Activated effector memory CD4-positive, alpha-beta T cell treated with Interleukin-2 at 50 U/mL for 16 hours (primary cell): ENCODE measurements at regions not wholly inside any gene's neighbourhood (a gene's known extent, or its start where the extent isn't known, plus 50 kb on each side); places are given as distances from the start of the nearest gene placed in this dataset.

Source experiments
- DNase-seq: peaks from one replicate; pipeline ENCODE4 v3.0.0-alpha.2; 2020

DNA sequence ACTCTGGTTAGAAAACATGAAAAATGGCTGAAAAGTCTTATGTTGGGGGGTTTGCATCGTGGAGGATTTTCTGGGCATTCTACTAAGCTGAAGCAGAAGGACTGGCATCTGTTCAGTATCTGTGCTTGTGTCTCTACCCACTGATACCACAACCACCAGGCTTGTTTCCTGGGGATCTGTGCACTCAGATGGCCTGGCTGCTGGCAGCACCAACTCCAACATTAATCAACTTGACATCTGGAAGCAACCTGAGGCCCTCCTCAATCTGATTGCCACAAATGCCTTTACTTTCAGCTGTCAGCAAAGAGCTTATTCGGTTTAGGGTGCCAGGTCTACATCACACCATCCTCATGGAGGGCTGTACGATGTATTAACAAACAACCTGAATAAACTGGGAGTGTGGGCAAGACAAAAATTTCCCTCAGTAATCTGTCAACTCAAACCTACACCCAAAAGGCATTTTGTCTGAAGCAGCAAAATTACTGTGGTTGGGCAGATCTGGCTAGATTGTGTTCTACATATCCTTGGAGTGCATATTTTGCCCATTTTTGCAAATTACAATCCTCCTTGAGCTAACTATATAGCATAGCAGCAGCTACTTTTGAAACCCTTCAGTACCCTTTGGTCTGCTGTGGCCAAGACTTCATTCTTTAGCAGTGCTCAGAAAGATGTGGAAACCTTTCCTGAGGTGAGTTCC lies 74.6 kb downstream of the FOXD1 start:
- no peak for DNase-seq

DNA sequence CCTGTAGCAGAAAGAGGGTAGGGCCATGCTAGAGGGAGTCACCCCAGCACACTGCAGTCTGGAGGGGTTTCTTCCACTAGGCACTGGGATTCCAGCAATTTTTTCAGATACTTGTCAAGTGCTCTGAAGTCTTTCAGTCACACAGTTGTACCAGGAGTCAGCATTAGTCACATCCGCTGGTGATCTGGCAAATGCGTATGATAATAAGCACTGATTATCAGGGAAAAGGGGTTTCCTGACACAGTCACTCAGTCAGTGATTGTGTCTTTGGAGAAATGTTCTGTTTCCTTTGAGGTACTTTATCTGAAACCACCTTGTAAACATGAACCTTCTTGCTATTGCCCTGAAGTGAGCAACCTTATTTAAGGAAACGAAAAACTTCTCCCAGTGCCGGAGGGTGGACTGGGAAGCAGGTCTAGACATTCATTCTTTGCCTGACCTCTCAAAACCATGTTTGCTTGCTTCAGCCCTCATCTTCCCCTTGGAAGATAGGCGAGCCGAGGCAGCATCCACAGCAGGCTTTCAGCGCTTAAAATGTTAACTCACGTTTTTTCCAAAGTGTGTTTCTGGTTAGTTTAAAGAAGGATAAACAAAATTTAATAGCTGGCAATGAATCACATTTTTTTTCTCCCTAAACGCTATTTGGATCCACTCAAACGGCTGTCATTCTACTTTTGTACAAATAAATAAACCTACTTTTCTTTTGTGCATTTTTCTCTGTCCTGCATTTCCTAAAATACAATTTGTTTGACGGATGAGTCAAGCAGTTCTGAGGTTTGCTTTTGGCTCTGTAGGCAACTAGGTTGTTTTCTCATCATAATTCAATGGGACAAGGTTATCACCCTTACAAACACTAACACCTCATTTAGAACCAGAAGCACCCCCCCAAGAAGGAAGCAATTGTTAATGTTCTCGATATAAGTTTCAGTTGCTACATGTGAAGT lies 77.7 kb downstream of the FOXD1 start:
- no peak for DNase-seq

GRCh38 chr5:73370095-73370494 lies 78.5 kb downstream of the FOXD1 start:
- no peak for DNase-seq

- DNase-seq = no peak
These were observed 79.3 kb downstream of the FOXD1 start for GRCh38 chr5:73369278-73369677.

DNA sequence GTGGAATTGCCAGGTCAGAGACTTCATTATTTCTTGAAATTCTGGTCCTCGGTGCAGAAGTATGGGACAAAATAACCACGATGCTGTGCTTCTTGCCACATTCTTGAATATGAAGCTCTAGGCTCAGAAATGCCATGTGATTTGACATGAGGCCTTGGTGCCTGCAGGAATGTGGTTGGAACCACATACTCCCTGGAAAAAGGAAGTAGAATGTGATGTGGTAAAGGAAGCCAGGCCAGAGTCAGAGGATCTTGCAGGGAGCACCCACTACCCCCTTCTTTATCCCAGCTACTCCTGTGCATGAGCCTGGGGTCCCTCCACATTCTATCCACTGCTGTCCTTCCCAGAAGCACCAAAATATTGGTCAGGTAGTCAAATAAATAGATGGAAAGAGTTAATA lies 80.9 kb downstream of the FOXD1 start:
- DNase-seq = no peak

GRCh38 chr5:73365990-73366667 lies 82.4 kb downstream of the FOXD1 start:
- no peak for DNase-seq

- no peak for DNase-seq
These were observed 83.2 kb downstream of the FOXD1 start for GRCh38 chr5:73365301-73365853.

DNA sequence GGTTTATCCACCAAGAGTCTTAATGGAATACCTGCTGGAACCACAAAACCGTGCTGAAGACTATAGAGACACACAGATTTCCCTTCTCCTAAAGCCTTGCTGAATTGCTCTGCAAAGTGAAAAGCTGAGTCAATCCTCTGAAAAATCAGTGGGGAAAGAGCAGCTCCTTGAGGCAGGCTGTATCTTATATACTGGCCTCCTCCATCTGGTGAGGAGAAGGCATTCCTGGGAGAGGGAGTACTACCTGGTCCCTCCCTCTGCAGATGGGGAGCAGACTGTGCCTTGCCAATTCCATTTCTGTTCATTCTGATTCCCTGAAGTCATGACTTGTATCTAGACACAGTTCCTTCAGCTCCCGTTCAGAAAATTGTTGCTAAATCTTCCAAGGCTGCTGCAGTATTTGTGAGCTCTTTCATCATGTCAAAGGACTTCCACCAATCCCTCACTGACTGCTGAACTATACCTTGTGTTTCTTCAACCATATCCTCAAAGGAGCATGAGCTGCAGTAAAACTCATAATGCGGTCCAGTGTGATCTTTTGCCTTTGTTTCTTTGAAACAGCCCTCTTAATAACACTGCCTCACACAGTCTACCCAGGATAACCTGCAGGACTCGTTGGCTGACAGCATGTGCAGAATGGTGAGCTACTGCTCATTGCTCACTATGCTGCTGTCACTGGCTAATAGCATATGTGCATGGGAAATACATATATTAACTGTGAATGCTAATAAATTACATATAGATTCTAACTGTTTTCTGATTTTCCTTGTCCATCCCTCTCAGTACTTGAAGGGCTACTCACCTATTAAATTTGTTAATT lies 84.5 kb downstream of the FOXD1 start:
- DNase-seq = no peak

GRCh38 chr5:73359395-73359794 lies 89.2 kb downstream of the FOXD1 start:
- DNase-seq = no peak

- no peak for DNase-seq
These were observed 90.2 kb downstream of the FOXD1 start for GRCh38 chr5:73358366-73358765.

DNA sequence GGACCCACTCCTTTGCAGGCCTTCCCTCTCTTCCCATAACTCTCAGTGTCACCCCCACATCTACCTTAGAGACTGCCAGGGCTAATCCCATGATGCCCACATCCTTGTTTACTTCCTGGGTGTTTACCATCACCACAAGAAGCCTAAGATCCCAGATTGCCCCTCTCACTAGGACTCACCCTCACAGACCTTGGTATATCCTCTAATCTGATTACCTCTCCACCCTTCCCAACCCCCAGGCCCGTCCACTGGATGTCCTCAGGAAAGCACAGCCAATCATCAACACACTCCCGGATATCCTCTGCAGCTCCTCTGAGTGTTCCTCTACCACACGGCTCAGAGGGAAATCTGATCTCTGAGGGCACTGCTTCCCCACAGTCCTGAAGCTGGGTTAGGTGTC lies 91.0 kb downstream of the FOXD1 start:
- no peak for DNase-seq

DNA sequence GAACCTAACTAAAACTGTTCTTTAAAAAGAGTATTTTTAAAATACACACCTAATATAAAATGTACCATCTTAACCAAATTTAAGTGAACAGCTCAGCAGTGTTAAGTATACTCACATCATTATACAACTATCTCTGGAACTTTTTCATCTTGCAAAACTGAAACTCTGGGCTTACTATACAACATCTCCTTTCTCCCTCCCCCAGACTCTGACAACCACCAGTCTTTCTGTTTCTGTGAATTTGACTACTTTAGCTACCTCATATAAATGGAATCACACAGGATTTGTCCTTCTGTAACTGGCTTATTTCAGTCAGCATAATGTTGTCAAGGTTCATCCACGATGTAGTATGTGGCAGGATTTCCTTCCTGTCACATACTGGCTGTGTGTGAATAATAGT lies 93.5 kb downstream of the FOXD1 start:
- DNase-seq = no peak

GRCh38 chr5:73354406-73354805 lies 94.2 kb downstream of the FOXD1 start:
- no peak for DNase-seq

- no peak for DNase-seq
These were observed 95.8 kb downstream of the FOXD1 start for GRCh38 chr5:73352649-73353230.

DNA sequence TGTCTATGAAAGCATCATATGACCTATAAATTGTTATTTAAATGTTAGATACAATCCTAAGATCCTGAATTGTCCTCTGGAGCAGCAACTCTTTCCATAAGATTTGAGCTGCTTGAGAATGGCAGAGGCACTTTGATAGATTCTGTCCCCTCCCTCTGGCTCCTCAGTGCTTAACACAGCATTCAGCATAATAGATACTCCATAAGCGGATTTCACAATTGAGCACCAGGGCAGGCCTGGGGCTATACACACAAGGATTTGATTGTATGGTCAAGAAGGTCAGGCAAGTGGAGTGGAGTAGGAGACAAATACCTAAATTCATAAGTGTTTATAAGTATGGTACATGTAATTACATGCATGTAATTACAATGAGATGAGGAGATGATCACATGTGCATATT lies 96.3 kb downstream of the FOXD1 start:
- no peak for DNase-seq

GRCh38 chr5:73351593-73351992 lies 97.0 kb downstream of the FOXD1 start:
- no peak for DNase-seq

GRCh38 chr5:73346878-73347408 lies 101.6 kb downstream of the FOXD1 start:
- DNase-seq = no peak

DNA sequence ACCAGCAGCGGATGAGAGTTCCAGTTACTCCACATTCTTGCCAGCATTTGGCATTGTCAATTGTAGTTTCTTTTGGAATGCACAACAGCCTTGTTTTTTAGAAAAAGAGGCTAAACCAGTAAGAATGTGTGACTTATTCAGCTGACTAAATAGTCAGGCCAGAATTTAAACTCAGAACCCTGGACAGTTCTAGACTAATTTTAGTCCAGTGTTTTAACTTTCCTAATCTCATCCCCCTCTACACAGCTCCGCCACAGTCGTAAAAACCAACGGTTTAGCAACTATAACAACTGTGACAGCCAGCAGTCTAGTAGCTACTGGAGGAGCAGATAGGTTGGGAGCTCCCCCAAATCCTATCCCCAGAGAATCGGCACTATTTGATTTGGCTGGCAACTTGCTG lies 103.7 kb downstream of the FOXD1 start:
- no peak for DNase-seq

DNA sequence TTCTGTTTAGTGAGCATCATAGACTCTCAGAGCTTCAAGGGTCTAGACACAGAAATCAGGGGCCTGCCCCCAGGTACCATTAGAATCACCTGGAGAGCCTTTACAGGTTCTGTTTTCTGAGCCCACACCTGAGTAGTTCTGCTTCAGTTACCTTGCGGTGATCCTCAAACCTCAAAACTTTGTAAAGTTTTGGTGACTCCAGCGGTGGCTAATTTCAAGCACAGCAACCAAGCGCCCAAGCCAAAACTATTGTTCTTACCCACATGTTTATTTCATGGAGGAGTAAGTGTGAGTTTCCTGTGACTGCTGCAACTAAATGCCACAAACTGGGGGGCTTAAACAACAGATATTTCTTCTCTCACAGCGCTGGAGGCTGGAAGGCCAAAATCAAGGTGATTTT lies 108.9 kb downstream of the FOXD1 start:
- no peak for DNase-seq

DNA sequence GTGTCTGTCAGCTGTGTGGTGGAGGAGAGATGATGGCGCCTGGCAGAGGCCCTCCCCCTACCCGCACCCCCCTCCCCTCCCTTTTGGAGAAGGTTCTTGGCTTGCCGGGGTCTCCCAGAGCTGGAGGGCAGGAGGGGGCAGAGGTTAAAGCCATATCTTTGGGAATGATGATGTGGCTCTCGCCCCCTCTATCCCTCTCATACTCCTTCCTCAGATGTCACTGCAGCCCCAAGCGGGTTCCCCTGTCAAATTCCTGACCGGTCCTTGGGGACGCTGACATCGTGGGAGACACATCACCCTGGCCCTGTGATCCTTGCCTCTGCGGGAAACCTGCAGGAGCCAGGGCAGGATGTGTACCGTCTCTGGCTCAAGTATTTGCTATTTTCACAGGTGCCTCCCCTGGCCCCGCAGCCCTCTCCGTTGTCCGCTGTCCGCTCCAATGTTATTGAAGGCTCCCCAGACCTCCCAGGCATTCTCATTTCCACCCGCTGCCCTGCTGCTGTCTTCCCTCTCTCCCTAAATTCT lies 109.5 kb downstream of the FOXD1 start:
- DNase-seq = no peak

- DNase-seq = no peak
These were observed 110.1 kb downstream of the FOXD1 start for GRCh38 chr5:73338256-73339050.
